ENCODE measurements at regions not wholly inside any gene's neighbourhood (a gene's known extent, or its start where the extent isn't known, plus 50 kb on each side); places are given as distances from the start of the nearest gene placed in this dataset.

DNA sequence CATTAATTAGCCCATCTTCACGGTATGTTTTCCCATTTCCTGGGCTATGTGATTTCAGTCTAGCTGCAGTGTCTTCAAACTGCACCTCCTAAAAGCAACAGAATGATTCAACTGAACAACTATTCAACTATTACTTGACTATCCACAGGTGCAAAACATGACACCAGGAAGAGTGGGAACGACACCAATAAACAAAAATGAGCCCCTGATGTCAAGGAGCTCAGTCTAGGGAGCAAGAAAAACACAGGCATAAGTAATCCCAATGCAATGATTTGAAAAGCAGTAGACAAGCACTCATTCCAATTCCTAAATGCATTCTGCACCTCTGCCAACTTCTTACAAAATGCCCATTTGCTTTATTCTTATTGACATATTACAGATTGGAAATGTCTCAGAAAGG is 285.6 kb downstream of the ETS1 start:
- DNase-seq, result no peak

DNA sequence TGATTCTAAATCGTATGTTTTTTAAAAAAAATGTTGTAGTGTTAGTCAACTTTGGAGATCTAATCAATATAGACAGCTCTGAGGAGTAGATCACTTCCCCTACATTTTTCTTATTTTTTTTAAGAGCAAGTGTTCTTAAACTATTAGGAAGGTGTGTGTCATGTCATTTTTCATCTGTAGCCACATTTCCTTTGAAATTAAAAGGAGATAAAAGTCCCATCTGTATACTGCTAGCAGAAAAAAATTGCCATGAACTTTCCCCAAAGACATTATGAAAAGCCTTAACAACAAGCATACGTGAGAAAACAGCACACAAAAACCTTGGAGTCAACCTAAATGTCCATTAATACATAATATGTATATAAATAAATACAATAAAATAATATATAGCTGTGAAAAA is 286.6 kb downstream of the ETS1 start:
- DNase-seq, result no peak

DNA sequence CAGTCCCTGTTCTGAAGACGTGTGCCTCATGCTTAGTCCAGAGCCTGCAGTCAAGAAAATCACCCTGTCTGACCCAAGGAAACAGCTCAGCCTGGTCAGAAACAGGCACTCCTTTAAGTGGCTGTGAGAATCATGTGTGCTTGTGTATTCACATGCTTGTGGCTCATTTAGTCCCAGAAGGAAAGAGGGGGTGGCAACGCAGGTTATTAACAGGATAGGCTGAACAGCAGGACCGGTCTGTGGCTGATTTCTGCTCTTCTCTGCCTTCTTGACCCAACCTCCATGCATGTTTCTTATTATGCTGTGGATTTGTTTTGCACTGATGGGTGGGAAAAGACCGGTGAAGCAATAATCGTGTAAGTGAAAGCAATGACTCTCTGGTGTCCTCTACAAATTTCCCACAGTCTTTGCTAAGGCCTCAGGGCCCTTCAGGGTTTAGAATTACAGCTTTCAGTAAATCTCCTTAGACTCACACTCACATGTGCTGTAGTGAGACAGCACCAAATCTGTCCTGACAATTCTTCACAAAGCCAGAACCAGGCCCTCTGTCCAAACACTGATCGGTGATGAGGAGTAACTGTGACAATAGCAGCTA is 288.1 kb downstream of the ETS1 start:
- no peak for DNase-seq

DNA sequence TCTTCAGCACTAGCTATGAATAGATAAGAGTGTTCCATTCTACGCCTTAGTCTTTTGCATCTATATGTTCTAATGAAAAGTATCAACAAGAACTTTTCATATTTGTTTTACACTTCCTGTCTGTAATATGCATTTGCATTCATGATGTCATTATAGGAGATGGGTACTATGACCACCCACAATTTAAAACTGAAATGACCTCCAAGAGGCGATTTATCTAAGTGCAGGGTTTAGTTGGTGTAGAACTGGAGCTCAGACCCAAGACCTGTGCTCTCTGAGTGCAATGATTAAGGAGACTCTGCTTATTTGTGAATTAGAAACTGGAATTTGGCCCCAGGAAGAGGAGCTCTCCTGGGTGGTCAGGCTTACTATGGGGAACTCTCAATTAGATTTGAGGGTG is 289.1 kb downstream of the ETS1 start:
- no peak for DNase-seq

DNA sequence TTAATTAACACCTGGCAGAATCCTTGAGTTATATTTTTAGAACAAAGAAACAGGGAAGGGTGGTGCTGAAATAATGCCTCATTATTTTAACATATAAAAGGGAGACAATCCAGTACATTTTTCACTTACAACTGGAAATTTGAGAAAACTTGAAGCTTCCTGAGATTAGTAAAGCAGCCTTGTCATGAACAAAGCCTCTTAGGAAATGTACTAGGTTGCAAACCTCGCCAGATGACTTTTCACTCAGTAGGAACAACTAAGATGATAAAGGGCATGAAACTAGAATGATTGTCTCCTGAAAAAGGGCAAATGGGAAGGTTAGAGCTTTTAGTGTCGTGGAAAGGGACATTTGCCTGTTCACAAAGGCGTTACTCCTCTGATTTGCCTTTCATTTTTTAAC is 289.6 kb downstream of the ETS1 start:
- DNase-seq, result no peak

DNA sequence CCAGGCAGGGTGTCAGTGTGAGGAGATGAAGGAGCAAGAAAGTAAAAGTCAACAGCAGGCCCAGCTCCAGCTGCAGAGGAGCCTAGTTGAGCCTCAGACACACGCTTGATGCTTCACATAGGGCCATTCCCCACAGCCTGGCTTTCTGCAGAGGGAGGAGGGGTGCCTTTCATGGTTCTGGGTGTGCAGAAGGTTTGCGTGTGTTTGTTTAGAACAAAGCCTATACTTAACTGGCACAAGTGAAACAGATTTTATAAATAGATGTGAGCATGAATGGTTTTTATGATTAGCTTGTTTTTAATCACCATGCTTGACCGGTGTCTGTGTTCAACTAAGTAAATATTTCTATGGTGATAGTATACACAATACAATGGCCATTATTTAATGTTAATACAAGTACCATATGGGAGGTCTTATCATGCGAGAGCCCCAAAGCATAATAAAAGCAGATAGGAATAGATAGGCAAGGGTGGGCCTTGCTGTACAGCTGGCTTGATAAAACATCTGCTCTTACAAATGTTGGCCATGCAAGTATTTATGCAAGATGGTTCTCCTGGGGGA is 290.2 kb downstream of the ETS1 start:
- DNase-seq, result no peak

DNA sequence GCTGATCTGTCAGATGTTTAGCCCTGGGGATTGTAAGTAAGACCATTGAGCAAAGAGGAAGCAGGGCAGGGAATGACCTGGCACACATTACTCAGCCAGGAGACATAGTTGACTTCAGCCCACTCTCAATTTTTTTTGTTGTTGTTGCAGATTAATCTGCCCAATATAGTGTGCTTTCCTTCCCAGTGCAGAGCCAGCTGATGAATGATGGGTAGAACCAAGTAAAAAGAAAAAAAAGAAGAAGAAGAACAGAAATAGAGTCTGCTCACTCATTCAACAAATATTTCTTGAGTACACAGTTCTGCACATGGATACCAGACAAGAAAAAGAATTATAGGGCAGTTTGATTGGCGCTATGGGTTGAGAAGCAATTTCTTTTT is 292.7 kb downstream of the ETS1 start:
- no peak for DNase-seq

DNA sequence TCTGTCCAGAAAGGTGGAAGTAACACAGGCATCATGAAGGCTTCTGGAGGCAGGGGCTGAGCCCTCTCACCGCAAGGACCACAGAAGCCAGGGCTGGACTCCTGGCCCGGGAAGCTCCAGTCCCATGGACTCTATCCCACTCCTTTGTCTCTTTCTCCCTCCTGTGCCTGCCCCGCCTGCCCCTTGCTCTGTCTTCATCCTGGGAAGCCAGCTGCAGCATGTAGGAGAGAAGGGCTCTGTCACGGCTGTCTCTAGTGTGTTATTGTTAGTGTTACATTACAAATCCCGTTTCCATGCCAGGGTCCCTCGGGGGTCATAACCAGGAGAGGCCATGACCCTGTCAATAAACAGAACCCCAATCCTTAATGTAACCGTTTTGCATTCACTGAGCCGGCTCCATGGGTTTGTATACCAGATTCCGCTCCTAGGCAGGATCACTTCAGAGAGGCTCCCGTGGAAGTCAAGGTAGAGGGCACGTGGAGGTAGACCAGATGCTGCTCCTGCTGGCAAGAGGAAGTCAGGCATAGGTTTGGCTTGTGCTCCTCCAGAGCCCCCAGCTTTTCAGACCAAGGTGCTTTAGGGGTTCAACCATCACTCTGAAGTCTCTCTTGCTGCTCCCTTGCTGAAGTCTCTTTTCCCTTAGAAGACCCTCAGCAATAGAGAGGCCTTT is 293.2 kb downstream of the ETS1 start:
- no peak for DNase-seq

DNA sequence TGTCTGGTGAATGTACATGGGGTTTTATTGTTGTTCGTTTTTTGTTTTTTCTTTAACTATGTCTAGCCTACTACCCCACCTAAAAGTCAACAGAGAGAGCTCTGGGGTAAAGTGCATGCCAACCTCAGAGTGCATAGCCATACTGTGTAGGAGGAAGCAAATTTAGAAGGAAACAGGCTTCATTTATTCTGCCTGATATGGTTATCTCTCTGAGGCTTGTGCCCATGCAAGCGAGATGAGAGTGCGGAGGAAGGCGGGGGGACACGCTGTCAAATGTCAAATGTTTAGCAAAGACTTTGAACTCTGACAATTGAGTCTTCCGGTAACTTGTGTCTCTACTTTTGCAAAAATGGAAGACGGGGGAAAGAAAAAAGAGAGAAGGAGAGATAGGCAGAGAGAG is 295.5 kb downstream of the ETS1 start:
- DNase-seq, result no peak

DNA sequence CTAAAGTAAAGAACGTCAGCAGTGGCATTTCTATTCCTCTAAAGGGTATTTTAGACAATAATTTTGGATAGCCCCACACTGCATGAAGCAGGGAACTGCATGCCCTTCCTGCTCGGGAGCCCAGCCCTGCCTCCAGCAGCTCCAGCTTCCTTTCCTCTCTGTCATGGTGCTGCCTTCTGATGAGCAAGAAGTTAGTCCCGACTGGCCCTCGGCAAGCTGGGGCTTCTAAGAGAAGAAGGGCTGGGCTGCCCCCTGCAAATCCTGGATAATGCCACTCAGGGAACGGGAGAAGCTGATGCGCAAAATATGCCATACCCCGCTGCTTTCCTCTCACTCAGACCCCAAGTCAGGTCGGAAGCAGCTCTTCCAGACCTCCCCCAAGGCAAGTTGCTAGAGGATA is 296.4 kb downstream of the ETS1 start:
- no peak for DNase-seq

DNA sequence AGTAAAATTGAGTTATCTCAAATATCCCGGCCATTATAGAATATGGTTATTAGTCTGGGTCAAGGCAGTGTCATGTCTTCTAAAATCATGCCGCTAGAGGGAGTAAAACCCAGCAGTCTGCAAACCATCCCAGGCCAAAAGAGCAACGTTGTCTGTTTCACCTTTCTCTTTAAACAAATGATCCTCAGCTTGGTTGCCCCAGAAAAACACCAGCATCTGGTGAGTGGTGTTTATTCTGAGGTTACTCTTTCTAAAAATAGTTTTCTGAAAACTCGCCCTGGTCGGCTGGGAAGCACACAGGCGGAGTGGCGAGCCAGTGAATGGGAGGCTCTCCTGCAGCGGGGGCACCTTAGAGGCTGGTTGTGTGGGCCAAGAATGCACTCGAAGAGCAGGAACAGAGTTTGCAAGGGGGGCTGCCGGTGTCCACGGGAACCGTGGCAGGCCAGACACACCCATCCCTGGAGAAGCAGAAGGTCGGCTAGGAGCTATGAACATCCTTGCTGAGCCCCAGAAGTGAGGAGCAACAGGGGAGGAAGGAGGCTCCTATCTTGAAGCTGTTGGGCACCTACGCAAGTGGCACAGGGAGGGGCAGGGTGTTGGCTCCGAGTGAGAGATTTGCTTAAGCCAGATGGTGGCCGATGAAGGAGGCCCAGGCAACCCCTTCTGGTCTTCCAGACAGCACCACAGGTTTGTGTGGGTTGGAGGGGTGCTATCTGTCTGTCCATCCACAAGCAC is 297.1 kb downstream of the ETS1 start:
- DNase-seq, result peak; percentile 78

DNA sequence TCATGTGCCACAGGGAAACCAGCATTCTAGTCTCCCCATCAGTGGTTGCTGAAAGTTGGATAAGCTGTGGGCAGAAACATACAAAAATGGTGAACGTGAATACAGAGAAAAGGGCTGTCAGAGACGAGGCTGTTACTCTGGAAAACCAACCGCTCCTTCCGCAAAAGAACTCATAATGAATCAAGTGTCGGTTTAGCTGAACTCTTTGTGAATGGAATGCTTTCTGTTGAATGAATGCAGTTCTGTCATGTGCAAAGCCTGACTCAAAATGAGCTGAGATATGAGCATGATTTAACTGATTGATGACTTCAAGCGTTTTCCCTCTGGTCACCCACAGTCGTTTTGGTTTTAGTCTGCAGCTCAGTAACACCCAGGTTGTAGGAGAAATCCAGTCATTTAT is 298.3 kb downstream of the ETS1 start:
- no peak for DNase-seq

DNA sequence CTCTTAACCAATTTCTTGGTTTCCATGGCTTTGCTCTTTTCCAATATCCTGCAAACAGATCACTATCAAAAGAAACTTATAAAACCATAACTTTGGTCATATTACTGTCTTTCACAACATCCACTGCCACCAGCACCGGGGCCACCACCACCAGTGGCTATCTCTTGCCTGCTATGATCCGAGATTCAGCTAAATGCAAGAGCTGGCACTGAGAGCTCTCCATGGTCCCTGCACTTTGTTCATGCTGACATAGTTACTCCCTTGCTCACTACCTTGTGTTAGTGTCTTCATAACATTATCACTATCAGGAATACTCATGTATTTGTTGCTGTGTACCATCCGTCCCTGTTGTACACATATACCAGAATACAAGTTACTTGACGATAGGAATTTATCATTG is 299.0 kb downstream of the ETS1 start:
- DNase-seq, result no peak

DNA sequence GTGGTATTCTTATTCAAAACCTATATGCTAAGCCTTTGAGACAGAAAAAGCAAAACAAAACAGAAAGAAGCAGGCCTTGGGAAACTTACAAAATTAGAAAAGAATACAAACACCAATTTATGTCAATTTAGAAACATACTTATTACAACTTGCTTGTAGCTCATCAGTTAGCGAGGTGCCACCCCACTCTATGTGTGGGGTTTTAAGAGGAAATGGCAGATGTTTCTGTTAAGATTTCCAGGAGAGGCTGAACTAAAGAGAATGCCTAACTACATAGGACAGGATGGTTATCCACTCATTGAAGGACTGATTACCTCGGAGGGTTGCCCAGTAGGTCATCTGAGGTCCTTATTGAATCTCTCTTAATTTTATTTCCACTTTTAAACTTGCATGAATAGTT is 302.0 kb downstream of the ETS1 start:
- no peak for DNase-seq

DNA sequence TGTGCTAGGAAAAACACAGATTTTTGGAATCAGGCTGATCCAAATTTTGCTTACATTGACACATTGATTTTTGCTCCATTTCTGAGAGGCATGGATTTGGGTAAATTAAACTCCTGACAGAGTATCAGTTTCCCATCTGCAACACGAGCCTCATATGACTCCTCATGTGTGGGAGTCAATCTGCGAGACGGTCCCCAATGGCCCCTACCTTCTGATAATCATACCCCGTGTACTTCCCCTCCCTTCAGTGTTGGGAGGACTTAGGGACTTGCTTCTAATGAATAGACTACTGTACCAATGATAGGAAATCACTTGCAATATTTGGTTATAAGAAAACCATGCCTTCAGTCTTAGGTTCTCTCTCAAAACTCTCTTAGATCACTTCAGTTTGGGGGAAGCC is 302.7 kb downstream of the ETS1 start:
- no peak for DNase-seq

DNA sequence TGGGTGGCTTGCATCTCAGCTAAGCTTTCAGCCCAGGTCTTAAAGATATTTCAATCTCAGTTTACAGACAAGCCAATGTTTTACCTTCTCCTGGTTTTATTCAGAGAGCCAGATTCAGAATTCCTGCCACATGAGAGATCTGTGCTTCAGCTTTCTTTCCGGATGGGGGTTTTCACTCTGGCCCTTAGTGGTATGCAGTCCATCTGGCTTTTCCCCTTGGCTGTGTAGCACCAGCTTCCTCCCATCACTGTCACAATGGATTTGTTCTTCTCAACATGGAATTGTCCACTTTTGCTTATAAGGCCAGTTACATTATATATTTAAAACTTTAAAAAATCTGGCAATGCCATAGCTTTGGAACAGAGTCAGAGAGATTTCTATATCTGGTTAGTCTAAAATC is 303.9 kb downstream of the ETS1 start:
- no peak for DNase-seq

DNA sequence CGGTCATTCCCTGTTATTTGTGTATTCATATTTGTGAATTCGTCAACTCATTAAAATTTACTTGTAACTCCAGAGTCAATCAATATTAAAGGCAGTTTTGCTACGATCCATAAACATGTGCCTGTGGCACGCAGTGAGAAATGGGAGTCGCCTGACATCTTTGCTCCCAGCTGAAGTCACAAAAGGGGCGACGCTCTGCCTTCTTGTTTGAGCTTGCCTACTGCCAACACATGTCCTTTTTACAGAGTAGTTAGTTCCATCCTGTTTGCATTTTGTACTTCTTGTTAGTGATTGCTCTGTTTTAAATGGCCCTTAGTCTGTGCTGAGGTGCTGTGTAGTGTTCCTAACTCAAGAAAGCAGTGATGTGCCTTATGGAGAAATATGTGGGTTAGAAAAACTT is 305.3 kb downstream of the ETS1 start:
- DNase-seq, result no peak

DNA sequence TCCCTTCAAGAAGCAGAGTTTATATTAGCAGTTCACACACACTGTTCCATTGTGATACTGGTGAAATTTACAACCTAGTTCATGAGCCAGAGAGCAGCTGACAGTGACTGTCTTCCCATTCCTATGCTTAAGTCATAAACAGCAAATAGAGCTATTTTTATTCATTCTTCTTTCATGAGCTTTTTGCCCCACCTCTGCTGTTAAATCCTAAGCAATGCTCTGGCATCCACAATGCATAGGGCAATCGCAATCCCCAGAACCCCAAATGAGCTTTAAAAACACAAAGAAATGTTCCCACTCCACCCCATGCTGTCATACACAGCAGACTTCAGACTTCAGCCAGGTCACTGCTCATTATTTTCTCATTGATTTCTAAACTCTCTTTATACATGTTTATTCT is 307.5 kb downstream of the ETS1 start:
- DNase-seq, result no peak

DNA sequence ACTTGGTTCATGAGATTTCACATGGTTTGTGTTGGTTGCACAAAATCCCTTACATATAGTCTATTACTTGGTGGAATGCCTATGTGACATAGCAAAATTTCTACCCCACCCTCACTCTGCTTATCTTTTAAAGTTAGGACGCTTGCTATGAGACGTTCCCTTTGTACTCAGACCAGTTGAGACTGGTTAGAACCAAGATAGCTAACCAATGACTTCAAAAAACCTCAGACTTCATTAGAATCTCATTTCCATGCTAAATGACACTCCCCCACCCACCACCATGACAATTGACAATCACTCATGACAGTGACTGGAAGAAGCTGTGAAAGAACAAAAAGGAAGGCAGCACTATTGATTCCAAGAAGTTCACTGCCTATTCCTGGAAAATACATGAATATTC is 313.6 kb downstream of the ETS1 start:
- no peak for DNase-seq

DNA sequence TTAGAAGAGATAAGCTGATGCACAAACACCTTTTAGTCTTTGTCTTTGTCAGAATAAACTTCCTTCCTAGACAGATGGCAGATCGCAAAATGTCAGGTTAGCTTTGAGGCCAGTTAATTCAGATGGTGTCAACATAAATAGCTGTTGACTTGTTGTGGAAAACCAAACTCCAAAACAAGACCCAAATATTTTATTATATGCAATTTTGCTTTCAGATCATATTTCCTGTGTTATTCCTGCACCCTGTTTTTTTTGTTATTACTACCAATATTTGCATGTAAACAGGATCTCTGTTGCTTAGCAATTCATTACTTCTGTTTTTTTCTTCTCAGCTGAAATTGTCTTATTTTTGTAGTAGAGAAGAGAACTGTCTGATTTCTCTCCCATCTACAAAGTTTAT is 316.0 kb downstream of the ETS1 start:
- DNase-seq, result no peak

DNA sequence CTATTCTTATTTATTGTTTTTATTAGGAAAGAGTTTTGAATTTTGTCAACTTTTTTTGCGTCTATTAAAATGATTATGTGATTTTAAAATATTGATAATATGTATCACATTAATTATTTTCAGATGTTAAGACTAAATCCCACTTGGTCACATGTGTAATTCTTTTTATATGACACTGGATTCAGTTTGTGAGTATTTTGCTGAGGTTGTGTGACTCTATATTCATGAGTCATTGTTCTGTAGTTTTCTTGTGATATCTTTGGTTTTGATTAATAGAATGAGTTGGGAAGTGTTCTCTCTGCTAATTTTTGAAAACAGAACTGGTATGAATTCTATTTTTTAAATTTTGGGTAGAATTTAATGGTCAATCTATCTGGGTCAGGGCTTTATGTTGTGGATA is 317.9 kb downstream of the ETS1 start:
- no peak for DNase-seq

DNA sequence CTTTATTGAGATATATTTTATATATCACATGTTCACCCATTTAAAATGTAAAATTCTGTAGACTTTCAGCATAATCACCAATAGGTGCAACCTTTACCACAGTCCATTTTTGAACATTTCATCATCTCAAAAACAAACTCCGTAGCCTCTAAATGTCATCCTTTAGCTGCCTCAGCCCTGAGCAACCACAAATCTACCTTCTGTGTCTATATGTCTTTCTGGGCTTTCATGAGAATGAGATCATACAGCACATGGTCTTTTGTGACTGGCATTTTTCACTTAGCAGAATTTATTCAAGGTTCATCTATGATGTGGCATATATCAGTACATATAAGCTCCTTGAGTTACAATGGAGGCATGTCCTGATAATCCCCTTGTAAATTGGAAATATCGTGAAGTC is 320.5 kb downstream of the ETS1 start:
- DNase-seq, result no peak
